OCI-LY7 (cell line): ENCODE measurements at regions not wholly inside any gene's neighbourhood (a gene's known extent, or its start where the extent isn't known, plus 50 kb on each side); places are given as distances from the start of the nearest gene placed in this dataset.
"Not testable (repeated sequence)": the region's sequence is repeated elsewhere in the genome, so short reads cannot be mapped to it uniquely, and the experiment has no call there.

Source experiments
- BruUV-seq: library from RNA; stranded (reverse); fragments of 400-500 nt; replicated peaks from 2 replicates; lab custom pipeline; 2021; lab: Mats Ljungman, UMichigan
- CTCF ChIA-PET: fragments of 300-600 bp; sonication (Branson Sonifier 250); formaldehyde crosslinking; loops from one replicate; lab custom pipeline; 2022; ENCODE audit warnings: antibody characterized with exemption; ENCODE audit not compliant: unreplicated experiment; lab: Charles Lee
- POLR2A ChIA-PET: fragments of 300-600 bp; sonication (Branson Sonifier 250); formaldehyde crosslinking; loops from one replicate; lab custom pipeline; 2022; ENCODE audit warnings: antibody characterized with exemption; lab: Charles Lee
- DNase-seq: peaks from one replicate; pipeline ENCODE4 v3.0.0-alpha.2; 2015; ENCODE audit warnings: low spot score
- H2AFZ ChIP-seq: fragments of 200-600 bp; sonication (generic), shearing (Covaris generic); 2 replicates; pipeline ENCODE4 v1.6.1; 2014; ENCODE audit warnings: mild to moderate bottlenecking, antibody characterized with exemption, low read length, moderate library complexity
- H3K27ac ChIP-seq: fragments of 200-600 bp; sonication (generic); 2 replicates; pipeline ENCODE4 v1.5.1; 2014; ENCODE audit warnings: mixed run types, low read depth, mild to moderate bottlenecking, moderate library complexity, low read length, inconsistent platforms; ENCODE audit not compliant: poor library complexity, severe bottlenecking
- H3K36me3 ChIP-seq: fragments of 200-600 bp; sonication (generic); 2 replicates; pipeline ENCODE4 v1.6.1; 2014; ENCODE audit warnings: mild to moderate bottlenecking, antibody characterized with exemption, low read length, moderate library complexity, mixed read lengths; ENCODE audit not compliant: insufficient read depth
- H3K4me1 ChIP-seq: fragments of 200-600 bp; sonication (generic); 2 replicates; pipeline ENCODE4 v1.5.1; 2014; ENCODE audit warnings: mild to moderate bottlenecking, low read length; ENCODE audit not compliant: insufficient read depth, poor library complexity, severe bottlenecking
- H3K4me2 ChIP-seq: fragments of 200-600 bp; sonication (generic); 2 replicates; pipeline ENCODE4 v1.6.1; 2014; ENCODE audit warnings: mild to moderate bottlenecking, low read length
- H3K4me3 ChIP-seq: fragments of 200-600 bp; sonication (generic); 2 replicates; pipeline ENCODE4 v1.5.1; 2014; ENCODE audit warnings: mild to moderate bottlenecking, low read depth, low read length; ENCODE audit not compliant: poor library complexity, severe bottlenecking
- H3K79me2 ChIP-seq: fragments of 200-600 bp; sonication (generic); 2 replicates; pipeline ENCODE4 v1.6.1; 2016; ENCODE audit warnings: low read depth, mild to moderate bottlenecking, low read length, moderate library complexity, mixed read lengths; ENCODE audit not compliant: insufficient read depth
- H3K9me2 ChIP-seq: fragments of 200-600 bp; sonication (generic); 2 replicates; pipeline ENCODE4 v1.6.1; 2016; ENCODE audit warnings: mild to moderate bottlenecking, low read length, mixed read lengths; ENCODE audit not compliant: insufficient read depth
- H3K9me3 ChIP-seq: fragments of 200-600 bp; sonication (generic); 2 replicates; pipeline ENCODE4 v1.6.1; 2014; ENCODE audit warnings: mild to moderate bottlenecking, mixed run types, low read length, mixed read lengths
- H4K20me1 ChIP-seq: fragments of 200-600 bp; sonication (generic); 2 replicates; pipeline ENCODE4 v1.6.1; 2014; ENCODE audit warnings: mild to moderate bottlenecking, antibody characterized with exemption, low read length, moderate library complexity, mixed read lengths; ENCODE audit not compliant: insufficient read depth
- EZH2phosphoT487 ChIP-seq: fragments of 200-600 bp; sonication (generic); IDR thresholded peaks from 2 replicates; pipeline ENCODE4 v1.6.1; 2018; ENCODE audit warnings: low read depth, borderline replicate concordance, mild to moderate bottlenecking, mixed run types, antibody characterized with exemption, low read length, moderate library complexity, mixed read lengths
- intact Hi-C: fragments of 100-400 bp; cut with micrococcal nuclease; formaldehyde crosslinking; loops from one replicate; pipeline ENCODE4 v1.10.0; 2022; ENCODE audit not compliant: unreplicated experiment
- TF ChIP-seq, protein P1 (sequence below): fragments of 200-600 bp; sonication (generic); conservative IDR thresholded peaks from 2 replicates; pipeline ENCODE4 v1.5.1; 2014; ENCODE audit warnings: mild to moderate bottlenecking, antibody characterized with exemption, low read length, moderate library complexity, mixed read lengths

- DNase-seq = no peak
- Histone ChIP-seq H3K4me3 (no peak overlapping the region), H3K79me2 (no peaks in the 10 kb centered on the region), H4K20me1 (no peaks in the 10 kb centered on the region), H3K27ac (no peak overlapping the region), H2AFZ (no peak overlapping the region), H3K9me2 (no peaks in the 10 kb centered on the region), H3K36me3 (no peaks in the 10 kb centered on the region), H3K4me2 (no peak overlapping the region), H3K9me3 (0 out of 2 replicates have a peak, but pooled peaks cover 7% of the 10 kb centered on the region), H3K4me1 (no peaks in the 10 kb centered on the region)
- CTCF ChIA-PET = interaction anchor here (0.6 to 1.9 kb wide), 2 partner anchors 25 to 1283 kb away, joined by 5 to 8 read pairs; no protein-coding TSS in a partner anchor
- TF ChIP-seq, protein P1, sequence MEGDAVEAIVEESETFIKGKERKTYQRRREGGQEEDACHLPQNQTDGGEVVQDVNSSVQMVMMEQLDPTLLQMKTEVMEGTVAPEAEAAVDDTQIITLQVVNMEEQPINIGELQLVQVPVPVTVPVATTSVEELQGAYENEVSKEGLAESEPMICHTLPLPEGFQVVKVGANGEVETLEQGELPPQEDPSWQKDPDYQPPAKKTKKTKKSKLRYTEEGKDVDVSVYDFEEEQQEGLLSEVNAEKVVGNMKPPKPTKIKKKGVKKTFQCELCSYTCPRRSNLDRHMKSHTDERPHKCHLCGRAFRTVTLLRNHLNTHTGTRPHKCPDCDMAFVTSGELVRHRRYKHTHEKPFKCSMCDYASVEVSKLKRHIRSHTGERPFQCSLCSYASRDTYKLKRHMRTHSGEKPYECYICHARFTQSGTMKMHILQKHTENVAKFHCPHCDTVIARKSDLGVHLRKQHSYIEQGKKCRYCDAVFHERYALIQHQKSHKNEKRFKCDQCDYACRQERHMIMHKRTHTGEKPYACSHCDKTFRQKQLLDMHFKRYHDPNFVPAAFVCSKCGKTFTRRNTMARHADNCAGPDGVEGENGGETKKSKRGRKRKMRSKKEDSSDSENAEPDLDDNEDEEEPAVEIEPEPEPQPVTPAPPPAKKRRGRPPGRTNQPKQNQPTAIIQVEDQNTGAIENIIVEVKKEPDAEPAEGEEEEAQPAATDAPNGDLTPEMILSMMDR = no peak
- TF ChIP-seq EZH2phosphoT487 = no peak
- no TSS peak for BruUV-seq
- intact Hi-C loops = loop anchor here (1.0 kb wide), 1 partner anchor 26 kb away; no protein-coding TSS in a partner anchor
- POLR2A ChIA-PET = interaction anchor here (0.5 to 2.1 kb wide), 23 partner anchors 9 to 1698 kb away, joined by 3 to 8 read pairs (median 4); no protein-coding TSS in a partner anchor
Observed at GRCh38 chr13:90943946-90944345, 403.5 kb upstream of the MIR17HG start.

DNA sequence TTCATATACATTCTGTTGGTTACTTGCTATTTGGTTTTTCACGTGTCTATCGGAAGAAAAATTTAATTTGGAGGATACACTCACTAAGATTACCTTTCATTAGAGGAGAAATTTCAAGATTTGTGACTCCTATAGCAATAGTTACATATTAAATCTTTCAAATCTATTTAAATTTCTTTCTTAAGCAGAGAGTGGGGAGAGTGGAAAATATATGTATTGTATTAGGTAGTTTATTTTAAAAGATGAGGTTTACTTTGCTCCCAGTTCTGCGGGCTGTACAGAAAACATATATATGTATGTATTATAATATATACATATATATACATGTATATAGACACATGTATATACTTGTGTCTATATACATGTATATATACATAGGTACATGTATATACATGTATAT is 402.3 kb upstream of the MIR17HG start:
- BruUV-seq = not testable (repeated sequence)
- POLR2A ChIA-PET = interaction anchor here (0.7 kb wide), 1 partner anchor 498 kb away, joined by 7 read pairs; no protein-coding TSS in a partner anchor

DNA sequence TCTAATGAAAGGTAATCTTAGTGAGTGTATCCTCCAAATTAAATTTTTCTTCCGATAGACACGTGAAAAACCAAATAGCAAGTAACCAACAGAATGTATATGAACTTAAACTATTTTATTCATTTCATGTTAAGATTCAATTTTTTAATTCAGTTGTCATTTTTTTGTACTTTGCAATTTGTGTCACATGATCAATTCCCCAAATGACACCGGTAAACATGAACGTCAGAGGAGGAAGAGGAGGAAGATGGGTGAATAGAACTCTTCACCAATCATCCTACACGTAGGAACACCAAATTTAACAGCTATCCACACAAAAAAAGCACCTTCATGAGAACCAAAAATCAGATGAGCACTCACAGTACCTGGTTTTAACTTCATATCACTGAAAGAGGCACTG is 401.4 kb upstream of the MIR17HG start:
- H3K9me3 ChIP-seq, H3K27ac ChIP-seq, DNase-seq, CTCF ChIA-PET, H3K4me2 ChIP-seq, H3K79me2 ChIP-seq, H3K4me3 ChIP-seq, intact Hi-C loops, H3K9me2 ChIP-seq, H4K20me1 ChIP-seq, H2AFZ ChIP-seq, H3K36me3 ChIP-seq, H3K4me1 ChIP-seq, BruUV-seq: not testable (repeated sequence)
- POLR2A ChIA-PET = interaction anchor here (0.6 to 1.4 kb wide), 4 partner anchors 10 to 352 kb away, joined by 3 to 4 read pairs (median 3); no protein-coding TSS in a partner anchor

More for the DNA sequence above, 402.3 kb upstream of the MIR17HG start:
- H3K36me3 ChIP-seq, H2AFZ ChIP-seq, H3K9me2 ChIP-seq, H3K4me2 ChIP-seq, H3K9me3 ChIP-seq, intact Hi-C loops, DNase-seq, H4K20me1 ChIP-seq, CTCF ChIA-PET, H3K4me1 ChIP-seq, H3K27ac ChIP-seq, H3K79me2 ChIP-seq, H3K4me3 ChIP-seq: not testable (repeated sequence)
